Ovary (tissue), 7 donors: ENCODE measurements at regions not wholly inside any gene's neighbourhood (a gene's known extent, or its start where the extent isn't known, plus 50 kb on each side); places are given as distances from the start of the nearest gene placed in this dataset.

ENCODE experiments used
- DNase-seq, 5 donors: peaks; one replicate each; pipeline ENCODE4 v3.0.0-alpha.2; 2019 to 2020
- H3K27ac ChIP-seq, 2 donors: fragments of 200-600 bp; one replicate each; pipeline versions ENCODE4 v1.5.1 to v1.8.0; 2019 to 2022
- H3K27me3 ChIP-seq: fragments of 200-600 bp; one replicate; pipeline ENCODE4 v1.8.0; 2022
- H3K36me3 ChIP-seq: fragments of 200-600 bp; sonication (generic); one replicate; pipeline ENCODE4 v1.5.1; 2019
- H3K4me1 ChIP-seq: one replicate; pipeline ENCODE4 v1.8.1; 2013; ENCODE audit warnings: mild to moderate bottlenecking, moderate library complexity; ENCODE audit not compliant: insufficient read depth
- H3K4me3 ChIP-seq: fragments of 200-600 bp; sonication (generic); one replicate; pipeline ENCODE4 v1.5.1; 2017
- H3K9me3 ChIP-seq, 2 donors: fragments of 200-600 bp in 1 of 2; sonication (generic) in 1 of 2; one replicate each; pipeline versions ENCODE4 v1.5.1 to v1.8.1; 2013 to 2019; ENCODE audit warnings: mild to moderate bottlenecking in 1 of 2, moderate library complexity in 1 of 2
- EP300 ChIP-seq: sonication (generic); formaldehyde crosslinking; IDR thresholded peaks from one replicate; pipeline ENCODE4 v1.6.1; 2017; ENCODE audit warnings: antibody characterized with exemption
- POLR2A ChIP-seq: fragments of 450-650 bp; IDR thresholded peaks from one replicate; pipeline ENCODE4 v1.6.1; 2017; ENCODE audit warnings: antibody characterized with exemption, mild to moderate bottlenecking, moderate library complexity
- WGBS, 3 donors: extraction: QIAGEN DNeasy Blood & Tissue Kit in 1 of 3; methylation state at CpG; one replicate each; pipeline versions ENCODE4 v1.1.5 to v1.1.7; 2013 to 2017; 5-methylcytosine and 5-hydroxymethylcytosine counted together
- intact Hi-C, 4 donors: fragments of 100-400 bp; cut with DNase I; formaldehyde crosslinking; loops; one replicate each; pipeline versions ENCODE4 v1.11.0 to v1.15.1; 2022 to 2023
- TF ChIP-seq, protein P1 (sequence below), 3 donors: fragments of 450-650 bp in 2 of 3; fragments of 200-600 bp in 1 of 3; IDR thresholded peaks; one replicate each; pipeline versions ENCODE4 v1.5.1 to v1.8.0; 2016 to 2022; ENCODE audit warnings: antibody characterized with exemption in 3 of 3, mild to moderate bottlenecking in 1 of 3
- donor health status: DM: no; HTN: no; CAD: no; lungs with moderate emphysema.
- donor health status: DM: no; HTN: no; CAD: no.
- donor health status: Bipolar disorder and iron deficiency.
- donor health status: DM: no; HTN: no; CAD: no.
- donor health status: DM: yes; HTN: yes; CAD: no.

DNA sequence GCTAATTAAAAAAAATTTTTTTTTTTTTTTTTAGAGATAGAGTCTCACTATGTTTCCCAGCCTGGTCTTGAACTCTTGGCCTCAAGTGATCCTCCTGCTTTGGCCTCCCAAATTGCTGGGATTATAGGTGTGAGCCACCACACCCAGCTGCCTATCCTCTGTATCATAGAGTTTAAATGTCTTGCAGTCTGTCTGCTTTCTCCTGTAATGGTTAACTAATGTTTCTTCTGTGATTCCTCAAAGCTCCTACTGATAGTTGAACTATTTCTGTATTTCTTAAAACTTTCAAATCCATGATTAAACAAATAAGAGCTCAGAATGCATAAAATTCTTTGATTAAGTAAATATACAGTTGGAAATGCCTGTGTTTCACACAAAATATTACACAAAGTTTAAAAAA, 115.4 kb upstream of the TPM1 start:
- intact Hi-C loops, result no loop called here
- TF ChIP-seq, protein P1, sequence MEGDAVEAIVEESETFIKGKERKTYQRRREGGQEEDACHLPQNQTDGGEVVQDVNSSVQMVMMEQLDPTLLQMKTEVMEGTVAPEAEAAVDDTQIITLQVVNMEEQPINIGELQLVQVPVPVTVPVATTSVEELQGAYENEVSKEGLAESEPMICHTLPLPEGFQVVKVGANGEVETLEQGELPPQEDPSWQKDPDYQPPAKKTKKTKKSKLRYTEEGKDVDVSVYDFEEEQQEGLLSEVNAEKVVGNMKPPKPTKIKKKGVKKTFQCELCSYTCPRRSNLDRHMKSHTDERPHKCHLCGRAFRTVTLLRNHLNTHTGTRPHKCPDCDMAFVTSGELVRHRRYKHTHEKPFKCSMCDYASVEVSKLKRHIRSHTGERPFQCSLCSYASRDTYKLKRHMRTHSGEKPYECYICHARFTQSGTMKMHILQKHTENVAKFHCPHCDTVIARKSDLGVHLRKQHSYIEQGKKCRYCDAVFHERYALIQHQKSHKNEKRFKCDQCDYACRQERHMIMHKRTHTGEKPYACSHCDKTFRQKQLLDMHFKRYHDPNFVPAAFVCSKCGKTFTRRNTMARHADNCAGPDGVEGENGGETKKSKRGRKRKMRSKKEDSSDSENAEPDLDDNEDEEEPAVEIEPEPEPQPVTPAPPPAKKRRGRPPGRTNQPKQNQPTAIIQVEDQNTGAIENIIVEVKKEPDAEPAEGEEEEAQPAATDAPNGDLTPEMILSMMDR (IDR thresholded peaks at IDR 0.05), result no peak
- no peak for DNase-seq
- Histone ChIP-seq H3K27me3 (no peaks in the 10 kb centered on the region), H3K36me3 (no peaks in the 10 kb centered on the region), H3K9me3 (no peaks in the 10 kb centered on the region), H3K4me1 (no peaks in the 10 kb centered on the region), H3K4me3 (no peak overlapping the region), H3K27ac (no peak overlapping the region)

DNA sequence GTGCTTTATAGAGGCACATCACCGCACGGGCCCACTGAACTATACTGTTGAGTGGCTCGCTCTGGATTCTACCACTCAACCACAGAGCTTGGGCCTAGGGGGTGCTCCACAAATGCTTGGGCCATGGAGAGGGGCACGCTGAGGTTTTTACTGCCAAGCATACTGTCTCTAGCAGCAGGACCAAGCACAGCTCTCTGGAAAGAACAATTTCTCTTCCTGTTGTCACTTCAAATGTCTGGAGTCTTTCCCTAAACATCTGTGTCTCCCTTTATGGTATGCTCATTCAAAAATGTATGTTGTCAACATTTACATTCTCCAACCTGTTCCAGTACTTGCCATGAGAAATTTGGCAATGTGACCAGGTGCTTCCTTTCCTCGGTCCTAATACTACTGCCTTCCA, 114.7 kb upstream of the TPM1 start:
- Histone ChIP-seq H3K9me3 (no peaks in the 10 kb centered on the region), H3K4me1 (no peaks in the 10 kb centered on the region), H3K4me3 (no peak overlapping the region), H3K27me3 (no peaks in the 10 kb centered on the region), H3K36me3 (no peaks in the 10 kb centered on the region), H3K27ac (no peak overlapping the region)
- WGBS, 3 donors, result 77 to 86% (median 84%) methylated on average over 5 of the region's 5 CpGs
- DNase-seq, result no peak
- no peak for TF ChIP-seq POLR2A
- intact Hi-C loops, result no loop called here

DNA sequence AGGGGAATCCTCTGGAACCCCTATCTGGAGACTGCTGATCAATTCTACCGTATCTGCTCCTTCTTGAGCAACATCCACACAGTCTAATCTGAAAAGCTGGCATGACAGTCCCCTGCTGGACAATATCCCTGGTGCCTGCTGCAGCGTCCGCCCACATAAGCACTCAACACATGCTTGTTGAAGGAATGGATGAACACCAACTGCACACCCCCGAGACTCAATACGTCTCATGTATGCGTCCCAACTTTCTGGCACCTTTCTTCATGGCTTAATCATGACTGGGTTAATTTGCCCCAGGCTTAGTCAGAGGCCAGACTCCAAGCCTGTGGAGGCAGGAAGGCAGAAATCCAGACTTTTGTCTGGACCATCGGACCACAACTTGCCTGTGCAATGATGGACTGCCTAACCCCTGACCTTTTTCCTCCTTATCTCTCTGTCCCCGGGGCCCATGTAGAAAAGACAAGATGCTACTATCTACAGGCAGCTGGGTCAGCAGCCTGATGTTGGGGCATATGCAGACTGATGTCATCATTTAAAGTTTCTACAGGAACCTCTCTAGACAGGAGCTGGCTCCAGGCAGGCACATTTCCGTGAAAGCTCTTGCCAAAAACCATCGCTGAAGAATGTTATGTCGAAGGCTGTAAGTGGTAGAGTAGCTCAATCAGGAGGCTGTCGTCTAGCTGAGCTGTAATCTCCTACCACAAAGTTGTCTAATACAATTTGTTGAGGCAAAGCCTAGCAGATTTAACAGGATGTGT, 114.1 kb upstream of the TPM1 start:
- H3K4me3 ChIP-seq, result no peak overlapping the region
- TF ChIP-seq POLR2A (no peak), EP300 (no peak)
- TF ChIP-seq, protein P1 (IDR thresholded peaks at IDR 0.05), result no peak
- no peak overlapping the region for H3K27ac ChIP-seq
- intact Hi-C loops, result no loop called here
- no peaks in the 10 kb centered on the region for H3K9me3 ChIP-seq
- no peak for DNase-seq
- 49 to 51% (median 51%) methylated on average over 12 of the region's 12 CpGs for WGBS, 3 donors
- no peaks in the 10 kb centered on the region for H3K36me3 ChIP-seq
- H3K27me3 ChIP-seq, result no peaks in the 10 kb centered on the region
- H3K4me1 ChIP-seq, result no peaks in the 10 kb centered on the region

DNA sequence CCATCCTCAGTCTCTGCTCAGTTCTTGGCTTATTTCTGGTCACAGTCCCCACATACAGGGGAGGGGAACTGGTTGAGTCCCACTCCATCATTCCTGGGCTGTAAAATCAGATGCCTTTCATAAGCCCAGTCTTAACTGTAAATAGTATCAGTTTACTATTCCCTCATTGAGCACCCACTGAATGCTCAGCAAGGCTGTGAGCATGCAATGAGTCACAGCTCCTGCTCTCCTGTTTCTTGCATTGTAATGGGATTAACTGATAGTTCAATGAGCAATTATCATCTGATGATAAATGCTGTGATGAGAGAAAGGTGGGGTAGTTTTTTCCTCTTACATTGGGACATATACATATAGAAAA, 113.6 kb upstream of the TPM1 start:
- Histone ChIP-seq H3K4me1 (no peaks in the 10 kb centered on the region), H3K27me3 (no peaks in the 10 kb centered on the region), H3K9me3 (no peaks in the 10 kb centered on the region), H3K27ac (no peak overlapping the region), H3K4me3 (no peak overlapping the region), H3K36me3 (no peaks in the 10 kb centered on the region)
- no peak for DNase-seq
- intact Hi-C loops, result no loop called here
- TF ChIP-seq, protein P1 (IDR thresholded peaks at IDR 0.05), result no peak
- no peak for TF ChIP-seq POLR2A
- TF ChIP-seq EP300, result no peak

DNA sequence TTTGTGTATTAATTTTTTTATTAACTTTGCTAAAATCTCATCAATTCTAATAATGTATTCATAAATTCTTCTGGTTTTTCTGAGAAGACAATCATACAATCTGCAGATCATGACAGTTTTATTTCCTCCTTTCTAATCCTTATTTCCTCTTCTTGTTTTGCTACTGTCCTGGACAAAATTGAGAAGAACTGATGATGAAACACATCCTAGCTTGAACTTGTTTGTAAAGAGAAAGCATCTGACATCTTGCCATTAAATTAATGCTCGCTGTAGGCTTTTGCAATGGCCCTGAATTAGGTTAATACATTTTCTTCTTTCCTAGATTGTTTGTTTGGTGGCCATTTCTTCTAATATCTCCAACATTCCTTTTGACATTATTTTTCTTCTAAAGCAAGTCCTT, 110.9 kb upstream of the TPM1 start:
- TF ChIP-seq POLR2A (no peak), EP300 (no peak)
- TF ChIP-seq, protein P1 (IDR thresholded peaks at IDR 0.05), result no peak
- intact Hi-C loops, result no loop called here
- DNase-seq, result no peak
- H3K9me3 ChIP-seq, result no peaks in the 10 kb centered on the region
- 86 to 91% (median 86%) methylated on average over 1 of the region's 1 CpG for WGBS, 3 donors
- no peaks in the 10 kb centered on the region for H3K36me3 ChIP-seq
- H3K27ac ChIP-seq, result no peak overlapping the region
- no peaks in the 10 kb centered on the region for H3K27me3 ChIP-seq
- H3K4me3 ChIP-seq, result no peak overlapping the region
- no peaks in the 10 kb centered on the region for H3K4me1 ChIP-seq
